ENCODE measurements at regions not wholly inside any gene's neighbourhood (a gene's known extent, or its start where the extent isn't known, plus 50 kb on each side); places are given as distances from the start of the nearest gene placed in this dataset.

DNA sequence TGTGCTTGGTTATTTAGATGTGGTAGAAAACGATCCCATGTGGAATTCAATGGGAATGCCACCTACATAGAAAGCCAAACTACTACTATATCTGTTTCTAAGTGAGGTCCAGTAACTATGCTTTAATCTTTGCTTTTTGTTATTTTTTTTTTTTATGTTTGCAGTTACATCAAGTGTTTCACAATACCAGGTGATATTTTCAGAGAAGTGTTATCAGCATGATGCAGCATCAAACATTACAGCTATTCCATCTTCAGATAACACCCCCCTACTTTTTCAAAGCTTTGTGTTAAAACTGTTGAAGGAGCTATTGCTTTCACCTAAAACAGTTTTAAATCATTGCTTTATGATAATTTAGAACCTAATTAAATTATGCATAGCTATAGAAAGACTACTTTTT is 163.8 kb upstream of the SLC16A7 start:
- no peak for TF ChIP-seq POLR2A (IDR thresholded peaks at IDR 0.05)
- TF ChIP-seq, protein P1, sequence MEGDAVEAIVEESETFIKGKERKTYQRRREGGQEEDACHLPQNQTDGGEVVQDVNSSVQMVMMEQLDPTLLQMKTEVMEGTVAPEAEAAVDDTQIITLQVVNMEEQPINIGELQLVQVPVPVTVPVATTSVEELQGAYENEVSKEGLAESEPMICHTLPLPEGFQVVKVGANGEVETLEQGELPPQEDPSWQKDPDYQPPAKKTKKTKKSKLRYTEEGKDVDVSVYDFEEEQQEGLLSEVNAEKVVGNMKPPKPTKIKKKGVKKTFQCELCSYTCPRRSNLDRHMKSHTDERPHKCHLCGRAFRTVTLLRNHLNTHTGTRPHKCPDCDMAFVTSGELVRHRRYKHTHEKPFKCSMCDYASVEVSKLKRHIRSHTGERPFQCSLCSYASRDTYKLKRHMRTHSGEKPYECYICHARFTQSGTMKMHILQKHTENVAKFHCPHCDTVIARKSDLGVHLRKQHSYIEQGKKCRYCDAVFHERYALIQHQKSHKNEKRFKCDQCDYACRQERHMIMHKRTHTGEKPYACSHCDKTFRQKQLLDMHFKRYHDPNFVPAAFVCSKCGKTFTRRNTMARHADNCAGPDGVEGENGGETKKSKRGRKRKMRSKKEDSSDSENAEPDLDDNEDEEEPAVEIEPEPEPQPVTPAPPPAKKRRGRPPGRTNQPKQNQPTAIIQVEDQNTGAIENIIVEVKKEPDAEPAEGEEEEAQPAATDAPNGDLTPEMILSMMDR (IDR thresholded peaks at IDR 0.05): no peak
